Neural cell (in vitro differentiated cells): ENCODE measurements at regions not wholly inside any gene's neighbourhood (a gene's known extent, or its start where the extent isn't known, plus 50 kb on each side); places are given as distances from the start of the nearest gene placed in this dataset.

Experiments
- H2AFZ ChIP-seq: fragments of 200-600, 300-800 bp; sonication (generic), shearing (Covaris generic); 2 replicates; pipeline ENCODE4 v1.6.0; 2014; ENCODE audit warnings: low read depth, mild to moderate bottlenecking, antibody characterized with exemption, low read length, moderate library complexity
- H3F3A ChIP-seq: fragments of 200-600 bp; shearing (Covaris generic); 2 replicates; pipeline ENCODE4 v1.6.1; 2016; ENCODE audit warnings: mild to moderate bottlenecking, moderate library complexity, mixed read lengths, antibody characterized with exemption, low read length; ENCODE audit not compliant: insufficient read depth, poor library complexity, severe bottlenecking
- H3K27ac ChIP-seq: fragments of 200-600, 300-800 bp; sonication (generic), shearing (Covaris generic); 2 replicates; pipeline ENCODE4 v1.5.1; 2014; ENCODE audit warnings: mild to moderate bottlenecking, low read length, moderate library complexity
- H3K27me3 ChIP-seq: fragments of 300-800, 200-600 bp; sonication (generic), shearing (Covaris generic); 2 replicates; pipeline ENCODE4 v1.6.0; 2014; ENCODE audit warnings: mild to moderate bottlenecking, low read depth, low read length, moderate library complexity; ENCODE audit not compliant: insufficient read depth
- H3K36me3 ChIP-seq: fragments of 300-800, 200-600 bp; sonication (generic), shearing (Covaris generic); 2 replicates; pipeline ENCODE4 v1.5.1; 2014; ENCODE audit warnings: mild to moderate bottlenecking, antibody characterized with exemption, low read length, moderate library complexity; ENCODE audit not compliant: insufficient read depth
- H3K4me2 ChIP-seq: fragments of 300-800, 200-600 bp; sonication (generic), shearing (Covaris generic); 2 replicates; pipeline ENCODE4 v1.6.0; 2014; ENCODE audit warnings: mild to moderate bottlenecking, low read length
- H3K4me3 ChIP-seq: fragments of 300-800, 200-600 bp; sonication (generic), shearing (Covaris generic); 2 replicates; pipeline ENCODE4 v1.5.1; 2014; ENCODE audit warnings: mild to moderate bottlenecking, low read length, moderate library complexity
- H3K79me2 ChIP-seq: fragments of 200-600 bp; shearing (Covaris generic); replicated peaks from 2 replicates; pipeline ENCODE4 v1.6.0; 2014; ENCODE audit warnings: mild to moderate bottlenecking, low read length, moderate library complexity; ENCODE audit not compliant: insufficient read depth
- H3K9ac ChIP-seq: fragments of 300-800, 200-600 bp; sonication (generic), shearing (Covaris generic); 2 replicates; pipeline ENCODE4 v1.6.1; 2016; ENCODE audit warnings: mild to moderate bottlenecking, low read length, mixed read lengths
- H3K9me2 ChIP-seq: fragments of 200-600 bp; shearing (Covaris generic); 2 replicates; pipeline ENCODE4 v1.6.1; 2016; ENCODE audit warnings: mild to moderate bottlenecking, low read length, mixed read lengths; ENCODE audit not compliant: insufficient read depth
- H3K9me3 ChIP-seq: fragments of 200-600, 300-800 bp; sonication (generic), shearing (Covaris generic); 2 replicates; pipeline ENCODE4 v1.6.1; 2016; ENCODE audit warnings: mild to moderate bottlenecking, mixed run types, low read length, moderate library complexity, mixed read lengths
- H4K20me1 ChIP-seq: fragments of 200-600 bp; shearing (Covaris generic); 2 replicates; pipeline ENCODE4 v1.6.1; 2016; ENCODE audit warnings: mild to moderate bottlenecking, mixed run types; ENCODE audit not compliant: insufficient read depth
- CTCF ChIP-seq: fragments of 450-650 bp; IDR thresholded peaks from 2 replicates; pipeline ENCODE4 v1.5.1; 2014; ENCODE audit warnings: antibody characterized with exemption, mild to moderate bottlenecking, moderate library complexity; ENCODE audit not compliant: poor library complexity, severe bottlenecking
- EP300 ChIP-seq: fragments of 450-650 bp; conservative IDR thresholded peaks from 2 replicates; pipeline ENCODE4 v1.6.1; 2014; ENCODE audit warnings: antibody characterized with exemption, mild to moderate bottlenecking, moderate library complexity; ENCODE audit not compliant: poor library complexity, severe bottlenecking
- EZH2 ChIP-seq: fragments of 200-600, 300-800 bp; shearing (Covaris generic), sonication (generic); IDR thresholded peaks from 2 replicates; pipeline ENCODE4 v1.6.1; 2014; ENCODE audit warnings: antibody characterized with exemption, low read length, borderline replicate concordance, mild to moderate bottlenecking; ENCODE audit not compliant: insufficient read depth, poor library complexity, severe bottlenecking
- MXI1 ChIP-seq: fragments of 450-650 bp; conservative IDR thresholded peaks from 2 replicates; pipeline ENCODE4 v1.6.1; 2014; ENCODE audit warnings: antibody characterized with exemption, mild to moderate bottlenecking; ENCODE audit not compliant: poor library complexity, severe bottlenecking
- POLR2AphosphoS5 ChIP-seq: IDR thresholded peaks from 2 replicates; pipeline ENCODE4 v1.6.1; 2012
- RAD21 ChIP-seq: fragments of 450-650 bp; conservative IDR thresholded peaks from 2 replicates; pipeline ENCODE4 v1.6.1; 2014; ENCODE audit warnings: antibody characterized with exemption, mild to moderate bottlenecking, moderate library complexity
- SMC3 ChIP-seq: fragments of 450-650 bp; conservative IDR thresholded peaks from 2 replicates; pipeline ENCODE4 v1.6.1; 2014; ENCODE audit warnings: antibody characterized with exemption, mild to moderate bottlenecking, moderate library complexity; ENCODE audit not compliant: poor library complexity
- TAF1 ChIP-seq: IDR thresholded peaks from 2 replicates; pipeline ENCODE4 v1.6.1; 2012; ENCODE audit warnings: low read depth
- TF ChIP-seq, protein P1 (sequence below): IDR thresholded peaks from 2 replicates; pipeline ENCODE4 v1.6.1; 2012; ENCODE audit warnings: borderline replicate concordance

DNA sequence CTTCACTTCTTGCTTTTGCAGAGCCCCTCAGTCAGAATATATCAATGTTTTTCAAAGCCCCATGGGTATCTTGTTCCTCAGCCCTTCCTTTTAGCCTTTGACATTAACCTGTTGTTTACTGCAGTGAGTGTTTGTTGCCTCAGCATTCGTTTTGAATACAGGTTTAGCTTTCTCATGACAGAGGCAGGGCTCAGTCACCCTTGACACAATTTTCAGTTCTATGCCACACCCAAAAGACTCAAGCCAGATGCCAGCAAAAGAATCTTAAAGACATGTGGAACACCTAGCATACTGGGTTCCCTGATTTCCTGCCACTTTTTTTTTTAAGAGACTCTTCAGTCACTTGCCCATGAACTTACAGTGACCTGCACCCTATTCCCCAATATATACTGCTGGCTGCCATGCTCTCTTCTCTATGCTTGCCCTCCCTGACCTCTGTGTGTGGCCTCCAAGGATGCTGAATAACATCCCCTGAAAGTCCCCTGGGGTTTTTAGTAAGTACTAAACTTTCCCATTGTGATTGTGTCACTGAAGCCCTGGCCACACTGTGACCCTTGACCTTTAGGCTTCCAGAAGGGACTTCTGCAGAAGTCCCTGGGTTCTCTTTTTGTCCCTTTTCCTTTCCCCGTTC, 1225.5 kb downstream of the TBC1D22A start:
- Histone ChIP-seq H3K9me2 (no peaks in the 10 kb centered on the region), H3K79me2 (no peaks in the 10 kb centered on the region), H4K20me1 (no peaks in the 10 kb centered on the region), H3F3A (no peaks in the 10 kb centered on the region), H3K4me3 (no peak overlapping the region), H3K36me3 (no peaks in the 10 kb centered on the region), H3K9ac (no peak overlapping the region), H3K27ac (no peak overlapping the region), H3K9me3 (no peaks in the 10 kb centered on the region), H2AFZ (no peak overlapping the region), H3K27me3 (no peaks in the 10 kb centered on the region), H3K4me2 (no peak overlapping the region)
- TF ChIP-seq, protein P1, sequence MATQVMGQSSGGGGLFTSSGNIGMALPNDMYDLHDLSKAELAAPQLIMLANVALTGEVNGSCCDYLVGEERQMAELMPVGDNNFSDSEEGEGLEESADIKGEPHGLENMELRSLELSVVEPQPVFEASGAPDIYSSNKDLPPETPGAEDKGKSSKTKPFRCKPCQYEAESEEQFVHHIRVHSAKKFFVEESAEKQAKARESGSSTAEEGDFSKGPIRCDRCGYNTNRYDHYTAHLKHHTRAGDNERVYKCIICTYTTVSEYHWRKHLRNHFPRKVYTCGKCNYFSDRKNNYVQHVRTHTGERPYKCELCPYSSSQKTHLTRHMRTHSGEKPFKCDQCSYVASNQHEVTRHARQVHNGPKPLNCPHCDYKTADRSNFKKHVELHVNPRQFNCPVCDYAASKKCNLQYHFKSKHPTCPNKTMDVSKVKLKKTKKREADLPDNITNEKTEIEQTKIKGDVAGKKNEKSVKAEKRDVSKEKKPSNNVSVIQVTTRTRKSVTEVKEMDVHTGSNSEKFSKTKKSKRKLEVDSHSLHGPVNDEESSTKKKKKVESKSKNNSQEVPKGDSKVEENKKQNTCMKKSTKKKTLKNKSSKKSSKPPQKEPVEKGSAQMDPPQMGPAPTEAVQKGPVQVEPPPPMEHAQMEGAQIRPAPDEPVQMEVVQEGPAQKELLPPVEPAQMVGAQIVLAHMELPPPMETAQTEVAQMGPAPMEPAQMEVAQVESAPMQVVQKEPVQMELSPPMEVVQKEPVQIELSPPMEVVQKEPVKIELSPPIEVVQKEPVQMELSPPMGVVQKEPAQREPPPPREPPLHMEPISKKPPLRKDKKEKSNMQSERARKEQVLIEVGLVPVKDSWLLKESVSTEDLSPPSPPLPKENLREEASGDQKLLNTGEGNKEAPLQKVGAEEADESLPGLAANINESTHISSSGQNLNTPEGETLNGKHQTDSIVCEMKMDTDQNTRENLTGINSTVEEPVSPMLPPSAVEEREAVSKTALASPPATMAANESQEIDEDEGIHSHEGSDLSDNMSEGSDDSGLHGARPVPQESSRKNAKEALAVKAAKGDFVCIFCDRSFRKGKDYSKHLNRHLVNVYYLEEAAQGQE = no peak
- no peak for TF ChIP-seq SMC3
- no peak for TF ChIP-seq EP300
- no peak for TF ChIP-seq TAF1
- no peak for TF ChIP-seq MXI1
- TF ChIP-seq POLR2AphosphoS5 = no peak
- TF ChIP-seq RAD21 = no peak
- no peak for TF ChIP-seq CTCF
- no peak for TF ChIP-seq EZH2

GRCh38 chr22:47976219-47976618, 1213.8 kb downstream of the TBC1D22A start:
- no peaks in the 10 kb centered on the region for H3K9me2 ChIP-seq
- H3K27ac ChIP-seq = no peak overlapping the region
- no peaks in the 10 kb centered on the region for H3K79me2 ChIP-seq
- no peak overlapping the region for H3K9ac ChIP-seq
- no peaks in the 10 kb centered on the region for H3F3A ChIP-seq
- H3K4me2 ChIP-seq = no peak overlapping the region
- H3K27me3 ChIP-seq = no peaks in the 10 kb centered on the region
- H2AFZ ChIP-seq = no peak overlapping the region
- no peak overlapping the region for H3K4me3 ChIP-seq
- H3K9me3 ChIP-seq = no peaks in the 10 kb centered on the region
- TF ChIP-seq SMC3 (no peak), RAD21 (no peak), CTCF (no peak), EP300 (no peak), MXI1 (no peak), TAF1 (no peak), EZH2 (no peak), POLR2AphosphoS5 (no peak)
- TF ChIP-seq, protein P1 = no peak
- H4K20me1 ChIP-seq = no peaks in the 10 kb centered on the region
- no peaks in the 10 kb centered on the region for H3K36me3 ChIP-seq
